Type B pancreatic cell (in vitro differentiated cells): ENCODE measurements at regions not wholly inside any gene's neighbourhood (a gene's known extent, or its start where the extent isn't known, plus 50 kb on each side); places are given as distances from the start of the nearest gene placed in this dataset.

ENCODE experiments used
- DNase-seq: peaks from one replicate; pipeline ENCODE4 v3.0.0; 2021; ENCODE audit warnings: mixed read lengths; ENCODE audit not compliant: unreplicated experiment; ENCODE audit errors: extremely low spot score
- H3K27ac Mint-ChIP-seq: 2 replicates; pipeline ENCODE4 v1.8.0; 2021; ENCODE audit warnings: mild to moderate bottlenecking, mixed read lengths
- H3K27me3 Mint-ChIP-seq: 2 replicates; pipeline ENCODE4 v1.8.0; 2021; ENCODE audit warnings: mixed read lengths
- H3K36me3 Mint-ChIP-seq: 2 replicates; pipeline ENCODE4 v1.8.0; 2021; ENCODE audit warnings: mixed read lengths
- H3K4me1 Mint-ChIP-seq: one replicate; pipeline ENCODE4 v1.8.0; 2021; ENCODE audit warnings: mixed read lengths; ENCODE audit not compliant: unreplicated experiment
- H3K4me3 Mint-ChIP-seq: 2 replicates; pipeline ENCODE4 v1.8.0; 2021; ENCODE audit warnings: mild to moderate bottlenecking, mixed read lengths
- H3K9me3 Mint-ChIP-seq: 2 replicates; pipeline ENCODE4 v1.8.0; 2021; ENCODE audit warnings: mixed read lengths
- CTCF ChIP-seq: fragments of 200-600 bp; sonication (generic); conservative IDR thresholded peaks from 2 replicates; pipeline ENCODE4 v1.5.0; 2021; ENCODE audit warnings: antibody characterized with exemption, mild to moderate bottlenecking

GRCh38 chr4:18185491-18185890 lies 163.9 kb upstream of the LCORL start:
- Mint-ChIP-seq H3K36me3 (no peaks in the 10 kb centered on the region), H3K4me3 (no peak overlapping the region), H3K27me3 (peaks cover 25% of the 10 kb centered on the region), H3K27ac (no peak overlapping the region), H3K9me3 (no peaks in the 10 kb centered on the region), H3K4me1 (no peaks in the 10 kb centered on the region)
- TF ChIP-seq CTCF: no peak
- DNase-seq: no peak

- no peak overlapping the region for H3K4me3 Mint-ChIP-seq
- no peak for TF ChIP-seq CTCF
- no peak for DNase-seq
- H3K27ac Mint-ChIP-seq: no peak overlapping the region
- no peaks in the 10 kb centered on the region for H3K36me3 Mint-ChIP-seq
- peaks cover 4% of the 10 kb centered on the region for H3K9me3 Mint-ChIP-seq
- H3K4me1 Mint-ChIP-seq: no peaks in the 10 kb centered on the region
- H3K27me3 Mint-ChIP-seq: peaks cover 3% of the 10 kb centered on the region
These were observed 159.3 kb upstream of the LCORL start for GRCh38 chr4:18180892-18181291.

- no peak for TF ChIP-seq CTCF
- no peaks in the 10 kb centered on the region for H3K4me1 Mint-ChIP-seq
- H3K4me3 Mint-ChIP-seq: no peak overlapping the region
- H3K36me3 Mint-ChIP-seq: no peaks in the 10 kb centered on the region
- peaks cover 2% of the 10 kb centered on the region for H3K27me3 Mint-ChIP-seq
- H3K27ac Mint-ChIP-seq: no peak overlapping the region
- no peak for DNase-seq
- peaks cover 4% of the 10 kb centered on the region for H3K9me3 Mint-ChIP-seq
These were observed 158.6 kb upstream of the LCORL start for GRCh38 chr4:18180122-18180521.

GRCh38 chr4:18171896-18172295 lies 150.3 kb upstream of the LCORL start:
- Mint-ChIP-seq H3K27ac (no peak overlapping the region), H3K4me1 (no peaks in the 10 kb centered on the region), H3K36me3 (no peaks in the 10 kb centered on the region), H3K9me3 (peaks cover 8% of the 10 kb centered on the region), H3K4me3 (no peak overlapping the region), H3K27me3 (no peaks in the 10 kb centered on the region)
- no peak for DNase-seq
- TF ChIP-seq CTCF: no peak

GRCh38 chr4:18167831-18168230 lies 146.3 kb upstream of the LCORL start:
- Mint-ChIP-seq H3K36me3 (no peaks in the 10 kb centered on the region), H3K4me1 (no peaks in the 10 kb centered on the region)

More at GRCh38 chr4:18167831-18168230, 146.3 kb upstream of the LCORL start:
- DNase-seq: no peak
- Mint-ChIP-seq H3K27ac (no peak overlapping the region), H3K9me3 (peaks cover 14% of the 10 kb centered on the region), H3K27me3 (no peaks in the 10 kb centered on the region), H3K4me3 (no peak overlapping the region)
- TF ChIP-seq CTCF: no peak
